ENCODE measurements at regions not wholly inside any gene's neighbourhood (a gene's known extent, or its start where the extent isn't known, plus 50 kb on each side); places are given as distances from the start of the nearest gene placed in this dataset.
"Not testable (repeated sequence)": the region's sequence is repeated elsewhere in the genome, so short reads cannot be mapped to it uniquely, and the experiment has no call there.

DNA sequence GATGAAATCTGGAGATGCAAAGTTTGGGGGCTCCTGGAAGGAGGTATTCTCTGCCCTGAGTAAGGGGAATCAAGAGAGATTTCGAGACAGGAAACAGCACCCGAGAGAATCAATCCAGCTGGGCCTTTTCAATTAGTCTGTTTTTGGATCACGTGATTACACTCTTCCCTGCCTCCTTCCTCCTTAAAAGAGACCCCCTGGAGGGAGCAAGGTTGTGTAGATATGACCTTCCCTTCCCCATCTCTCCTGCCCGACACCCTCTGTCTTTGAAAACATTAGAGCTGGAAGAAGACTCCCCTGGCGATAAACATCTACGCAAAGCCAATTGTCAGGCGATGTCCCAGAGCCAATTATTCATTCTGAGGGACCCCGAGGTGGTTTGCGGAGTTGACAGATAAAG, 407.9 kb downstream of the MIAT start:
- H3K79me2 ChIP-seq (ENCODE audit: control insufficient read depth, insufficient read depth, low read length, unreplicated experiment) = no peaks in the 10 kb centered on the region
- no peak overlapping the region for H3K27ac ChIP-seq (ENCODE audit: low read depth, low read length)
- peaks cover 33% of the 10 kb centered on the region for H3K27me3 ChIP-seq (ENCODE audit: insufficient read depth, low read length)

DNA sequence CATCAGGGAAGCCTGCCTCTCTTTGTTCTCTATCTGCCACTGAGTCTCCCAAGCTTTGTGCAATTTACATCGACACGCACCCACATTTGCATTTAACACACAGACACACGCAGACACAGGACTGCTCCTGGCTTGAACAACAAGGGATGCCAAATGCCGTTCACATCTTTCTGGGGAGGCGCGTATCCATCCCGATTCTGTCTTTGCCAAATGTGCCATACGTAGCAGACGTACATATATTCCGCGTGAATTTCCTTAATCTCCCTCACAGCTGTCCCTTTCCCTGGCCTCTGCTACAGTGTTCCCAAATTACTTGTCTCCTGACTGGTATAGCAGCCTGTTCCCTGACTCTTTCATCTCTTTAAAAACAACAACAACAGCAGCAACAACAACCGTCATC, 409.5 kb downstream of the MIAT start:
- Histone ChIP-seq H3K4me3 (ENCODE audit: low read depth, low read length) (no peak overlapping the region), H3K79me2 (ENCODE audit: control insufficient read depth, insufficient read depth, low read length, unreplicated experiment) (no peaks in the 10 kb centered on the region), H3K36me3 (ENCODE audit: insufficient read depth, low read length) (no peaks in the 10 kb centered on the region), H3K27ac (ENCODE audit: low read depth, low read length) (no peak overlapping the region), H2AFZ (ENCODE audit: low read length, unreplicated experiment) (no peak overlapping the region), H3K4me1 (ENCODE audit: control insufficient read depth, insufficient read depth, low read length, unreplicated experiment) (no peaks in the 10 kb centered on the region), H3K27me3 (ENCODE audit: insufficient read depth, low read length) (peaks cover 34% of the 10 kb centered on the region)

More for the DNA sequence above, 407.9 kb downstream of the MIAT start:
- H3K4me3 ChIP-seq (ENCODE audit: low read depth, low read length) = no peak overlapping the region
- no peaks in the 10 kb centered on the region for H3K4me1 ChIP-seq (ENCODE audit: control insufficient read depth, insufficient read depth, low read length, unreplicated experiment)
- H3K36me3 ChIP-seq (ENCODE audit: insufficient read depth, low read length) = no peaks in the 10 kb centered on the region
- no peak overlapping the region for H2AFZ ChIP-seq (ENCODE audit: low read length, unreplicated experiment)

DNA sequence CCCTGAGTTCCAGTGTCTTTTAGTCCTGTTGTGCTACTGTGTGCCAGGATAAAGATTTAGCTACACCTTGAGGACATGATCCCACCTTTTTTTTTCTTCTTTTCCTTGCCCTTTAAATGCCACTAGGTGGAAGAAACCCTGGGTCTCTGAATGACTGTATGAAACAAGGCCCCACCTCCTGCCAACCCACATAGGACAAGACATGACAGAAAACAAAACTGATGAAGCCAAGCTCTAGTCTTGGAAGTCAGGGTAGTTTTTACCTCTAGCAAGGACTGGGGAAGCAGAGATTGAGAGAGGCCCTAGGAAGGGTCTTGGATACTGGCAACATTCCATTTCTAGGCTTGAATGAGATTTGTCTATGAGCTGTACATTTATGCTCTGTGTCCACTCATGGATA, 410.7 kb downstream of the MIAT start:
- Histone ChIP-seq H3K4me3 (ENCODE audit: low read depth, low read length) (no peak overlapping the region), H3K27me3 (ENCODE audit: insufficient read depth, low read length) (peaks cover 46% of the 10 kb centered on the region), H2AFZ (ENCODE audit: low read length, unreplicated experiment) (no peak overlapping the region), H3K36me3 (ENCODE audit: insufficient read depth, low read length) (no peaks in the 10 kb centered on the region), H3K27ac (ENCODE audit: low read depth, low read length) (no peak overlapping the region), H3K4me1 (ENCODE audit: control insufficient read depth, insufficient read depth, low read length, unreplicated experiment) (no peaks in the 10 kb centered on the region), H3K79me2 (ENCODE audit: control insufficient read depth, insufficient read depth, low read length, unreplicated experiment) (no peaks in the 10 kb centered on the region)

DNA sequence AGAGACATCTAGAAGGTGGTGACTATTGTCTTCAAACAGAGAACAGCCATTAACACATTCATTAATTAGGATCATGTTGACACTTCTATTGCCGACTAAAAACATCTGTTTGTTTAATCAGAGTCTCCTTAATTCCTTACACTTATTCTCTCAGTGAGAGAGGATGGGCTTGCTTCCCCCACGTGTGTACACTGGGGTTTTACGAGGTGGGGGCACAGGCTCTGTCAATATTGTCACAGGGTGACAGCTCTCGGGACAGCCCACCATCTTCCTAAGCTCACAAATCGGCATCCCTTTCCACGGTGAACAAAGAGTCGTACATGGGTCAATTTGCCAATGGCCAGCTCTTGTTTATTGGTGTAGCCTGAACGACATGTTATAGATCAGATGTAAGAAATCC, 413.2 kb downstream of the MIAT start:
- H3K4me3 ChIP-seq (ENCODE audit: low read depth, low read length) = no peak overlapping the region
- H3K4me1 ChIP-seq (ENCODE audit: control insufficient read depth, insufficient read depth, low read length, unreplicated experiment) = no peaks in the 10 kb centered on the region
- no peak overlapping the region for H3K27ac ChIP-seq (ENCODE audit: low read depth, low read length)
- no peak overlapping the region for H2AFZ ChIP-seq (ENCODE audit: low read length, unreplicated experiment)
- H3K27me3 ChIP-seq (ENCODE audit: insufficient read depth, low read length) = peaks cover 53% of the 10 kb centered on the region
- no peaks in the 10 kb centered on the region for H3K36me3 ChIP-seq (ENCODE audit: insufficient read depth, low read length)
- H3K79me2 ChIP-seq (ENCODE audit: control insufficient read depth, insufficient read depth, low read length, unreplicated experiment) = no peaks in the 10 kb centered on the region

DNA sequence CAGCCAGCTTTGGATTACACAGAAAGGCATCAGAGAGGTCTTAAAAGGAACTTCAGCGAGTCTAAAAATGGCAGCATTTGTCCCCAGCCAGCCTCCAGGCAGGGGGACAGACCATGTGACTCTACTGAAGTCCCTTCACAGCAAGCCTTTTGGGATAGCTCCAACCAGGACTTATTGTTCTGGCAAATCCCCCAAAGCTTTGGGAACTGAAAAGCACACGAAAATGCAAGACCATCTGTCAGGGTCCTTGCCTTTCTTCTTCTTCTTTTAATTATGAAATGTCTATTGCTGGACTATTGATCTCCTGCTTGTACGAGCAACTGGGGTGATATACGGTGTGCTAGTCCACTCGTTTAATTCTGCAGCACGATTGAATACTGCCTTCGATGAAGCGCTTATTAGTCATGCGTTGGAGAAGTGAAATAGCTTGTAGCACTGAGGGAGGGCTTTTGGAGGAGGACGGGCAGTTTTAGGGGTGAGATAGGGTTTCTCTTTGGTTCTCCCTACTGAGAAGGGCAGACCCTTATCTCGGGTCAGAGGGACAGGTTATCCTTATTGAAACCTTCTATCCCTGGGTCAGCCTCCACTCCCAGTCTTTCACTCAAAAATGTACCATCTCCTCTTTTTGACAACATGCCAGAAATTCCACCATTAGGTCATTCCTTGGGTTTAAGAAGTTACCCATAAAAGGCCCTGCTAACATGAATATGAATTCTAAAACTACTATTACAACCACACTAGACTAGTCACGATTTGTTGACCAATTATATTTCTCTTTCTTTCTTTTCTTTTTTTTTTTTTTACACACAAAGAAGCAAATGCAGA, 416.4 kb downstream of the MIAT start:
- H3K36me3 ChIP-seq (ENCODE audit: insufficient read depth, low read length) = no peaks in the 10 kb centered on the region
- peaks cover 63% of the 10 kb centered on the region for H3K27me3 ChIP-seq (ENCODE audit: insufficient read depth, low read length)
- no peak overlapping the region for H2AFZ ChIP-seq (ENCODE audit: low read length, unreplicated experiment)
- no peak overlapping the region for H3K4me3 ChIP-seq (ENCODE audit: low read depth, low read length)
- H3K79me2 ChIP-seq (ENCODE audit: control insufficient read depth, insufficient read depth, low read length, unreplicated experiment) = no peaks in the 10 kb centered on the region
- H3K27ac ChIP-seq (ENCODE audit: low read depth, low read length) = no peak overlapping the region
- no peaks in the 10 kb centered on the region for H3K4me1 ChIP-seq (ENCODE audit: control insufficient read depth, insufficient read depth, low read length, unreplicated experiment)

DNA sequence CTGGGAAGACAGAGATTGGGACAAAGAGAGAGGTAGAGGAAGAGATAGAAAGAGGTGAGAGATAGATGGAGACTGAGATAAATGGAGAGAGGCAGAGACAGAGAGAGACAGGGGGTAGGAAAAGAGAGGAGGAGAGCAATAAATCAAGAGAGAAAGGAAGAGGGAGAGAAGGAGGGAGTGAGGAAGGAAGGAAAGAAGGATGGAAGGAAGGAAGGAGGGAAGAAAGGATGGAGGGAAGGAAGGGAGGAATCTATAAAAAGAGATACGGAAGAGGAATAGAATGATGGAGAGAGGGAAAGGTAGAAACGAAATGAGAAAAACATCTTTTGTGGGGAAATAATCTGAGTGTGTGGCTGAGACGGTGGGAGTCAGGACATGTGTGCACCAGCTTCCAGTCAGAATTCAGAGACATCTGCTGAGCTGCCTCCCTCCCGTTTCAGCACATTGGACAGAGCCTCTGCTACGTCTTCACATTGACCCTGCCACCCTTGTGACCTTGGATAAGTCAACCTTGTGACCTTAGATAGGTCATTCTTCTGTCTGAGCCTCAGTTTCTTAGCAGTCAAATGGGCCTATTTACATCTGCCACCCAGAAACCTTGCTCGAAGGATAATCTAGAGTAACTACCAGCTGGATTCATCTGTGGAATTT, 417.8 kb downstream of the MIAT start:
- no peaks in the 10 kb centered on the region for H3K79me2 ChIP-seq (ENCODE audit: control insufficient read depth, insufficient read depth, low read length, unreplicated experiment)

DNA sequence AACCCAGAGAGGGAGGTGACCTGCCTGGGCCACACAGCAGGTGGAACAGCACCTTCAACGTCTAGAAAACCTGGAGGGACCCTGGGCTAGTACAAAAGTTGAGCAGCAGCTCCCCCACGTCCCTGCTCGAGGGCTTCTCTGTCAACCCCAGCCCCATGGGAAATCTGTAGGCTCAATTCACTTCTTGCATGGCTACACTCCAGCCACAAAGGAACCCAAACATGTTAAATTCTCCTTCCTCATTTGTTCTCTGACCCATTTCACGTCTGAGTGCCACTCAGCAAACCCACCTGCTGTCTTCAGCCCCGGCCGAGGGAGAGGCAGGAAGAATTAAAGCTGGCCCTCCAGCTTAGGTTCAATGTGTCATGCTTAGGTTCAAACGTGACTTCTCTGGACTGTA, 418.5 kb downstream of the MIAT start:
- Histone ChIP-seq H2AFZ (ENCODE audit: low read length, unreplicated experiment) (no peak overlapping the region), H3K27me3 (ENCODE audit: insufficient read depth, low read length) (peaks cover 69% of the 10 kb centered on the region)

More for the DNA sequence above, 417.8 kb downstream of the MIAT start:
- Histone ChIP-seq H3K36me3 (ENCODE audit: insufficient read depth, low read length) (no peaks in the 10 kb centered on the region), H3K27ac (ENCODE audit: low read depth, low read length) (no peak overlapping the region), H3K4me3 (ENCODE audit: low read depth, low read length) (no peak overlapping the region), H2AFZ (ENCODE audit: low read length, unreplicated experiment) (no peak overlapping the region), H3K4me1 (ENCODE audit: control insufficient read depth, insufficient read depth, low read length, unreplicated experiment) (no peaks in the 10 kb centered on the region), H3K27me3 (ENCODE audit: insufficient read depth, low read length) (peaks cover 66% of the 10 kb centered on the region)

DNA sequence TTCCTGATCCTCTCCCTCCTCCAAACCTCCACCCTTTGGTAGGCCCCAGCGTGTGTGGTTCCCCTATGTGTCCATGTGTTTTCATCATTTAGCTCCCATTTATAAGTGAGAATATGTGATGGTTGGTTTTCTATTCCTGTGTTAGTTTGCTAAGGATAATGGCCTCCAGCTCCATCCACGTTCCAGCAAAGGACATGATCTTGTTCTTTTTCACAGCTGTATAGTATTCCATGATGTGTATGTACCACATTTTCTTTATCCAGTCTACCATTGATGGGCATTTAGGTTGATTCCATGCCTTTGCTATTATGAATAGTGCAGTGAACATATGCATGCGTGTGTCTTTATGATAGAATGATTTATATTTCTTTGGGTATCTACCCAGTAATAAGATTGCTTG, 420.7 kb downstream of the MIAT start:
- H3K27me3 ChIP-seq (ENCODE audit: insufficient read depth, low read length) = peaks cover 66% of the 10 kb centered on the region
- H3K36me3 ChIP-seq (ENCODE audit: insufficient read depth, low read length); H3K79me2 ChIP-seq (ENCODE audit: control insufficient read depth, insufficient read depth, low read length, unreplicated experiment); H3K4me3 ChIP-seq (ENCODE audit: low read depth, low read length); H2AFZ ChIP-seq (ENCODE audit: low read length, unreplicated experiment); H3K27ac ChIP-seq (ENCODE audit: low read depth, low read length); H3K4me1 ChIP-seq (ENCODE audit: control insufficient read depth, insufficient read depth, low read length, unreplicated experiment): not testable (repeated sequence)

More for the DNA sequence above, 418.5 kb downstream of the MIAT start:
- H3K27ac ChIP-seq (ENCODE audit: low read depth, low read length) = no peak overlapping the region
- no peaks in the 10 kb centered on the region for H3K36me3 ChIP-seq (ENCODE audit: insufficient read depth, low read length)
- H3K4me3 ChIP-seq (ENCODE audit: low read depth, low read length) = no peak overlapping the region
- no peaks in the 10 kb centered on the region for H3K4me1 ChIP-seq (ENCODE audit: control insufficient read depth, insufficient read depth, low read length, unreplicated experiment)
- no peaks in the 10 kb centered on the region for H3K79me2 ChIP-seq (ENCODE audit: control insufficient read depth, insufficient read depth, low read length, unreplicated experiment)

DNA sequence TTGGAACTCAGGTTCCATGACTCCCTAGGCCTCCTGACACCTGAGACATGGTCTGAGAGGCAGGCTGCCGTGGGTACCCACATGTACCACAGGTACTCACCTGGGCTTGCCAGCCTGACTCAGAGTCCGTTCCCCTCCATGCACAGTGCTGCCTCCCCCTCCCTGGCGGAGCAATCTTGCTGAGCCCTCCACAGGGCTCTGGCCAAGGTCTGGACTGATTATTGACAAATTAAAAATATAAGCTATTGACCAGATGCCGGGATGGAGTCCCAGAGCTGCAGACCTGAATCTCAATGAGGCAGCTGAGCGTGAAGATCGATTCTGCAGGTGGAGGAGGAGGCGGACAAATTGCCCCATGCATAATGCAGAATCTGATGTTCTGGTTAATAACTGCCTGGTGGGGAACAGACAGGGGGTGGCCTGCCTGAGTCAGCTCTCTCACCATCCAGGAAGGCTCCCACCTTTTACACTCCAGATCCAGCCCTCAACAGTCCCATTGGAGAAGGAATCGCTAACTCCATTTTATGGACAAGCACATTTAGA, 422.7 kb downstream of the MIAT start:
- peaks cover 54% of the 10 kb centered on the region for H3K27me3 ChIP-seq (ENCODE audit: insufficient read depth, low read length)
- no peak overlapping the region for H3K4me3 ChIP-seq (ENCODE audit: low read depth, low read length)
- H2AFZ ChIP-seq (ENCODE audit: low read length, unreplicated experiment) = no peak overlapping the region
- H3K36me3 ChIP-seq (ENCODE audit: insufficient read depth, low read length) = no peaks in the 10 kb centered on the region
- no peaks in the 10 kb centered on the region for H3K79me2 ChIP-seq (ENCODE audit: control insufficient read depth, insufficient read depth, low read length, unreplicated experiment)
- no peaks in the 10 kb centered on the region for H3K4me1 ChIP-seq (ENCODE audit: control insufficient read depth, insufficient read depth, low read length, unreplicated experiment)
- no peak overlapping the region for H3K27ac ChIP-seq (ENCODE audit: low read depth, low read length)

DNA sequence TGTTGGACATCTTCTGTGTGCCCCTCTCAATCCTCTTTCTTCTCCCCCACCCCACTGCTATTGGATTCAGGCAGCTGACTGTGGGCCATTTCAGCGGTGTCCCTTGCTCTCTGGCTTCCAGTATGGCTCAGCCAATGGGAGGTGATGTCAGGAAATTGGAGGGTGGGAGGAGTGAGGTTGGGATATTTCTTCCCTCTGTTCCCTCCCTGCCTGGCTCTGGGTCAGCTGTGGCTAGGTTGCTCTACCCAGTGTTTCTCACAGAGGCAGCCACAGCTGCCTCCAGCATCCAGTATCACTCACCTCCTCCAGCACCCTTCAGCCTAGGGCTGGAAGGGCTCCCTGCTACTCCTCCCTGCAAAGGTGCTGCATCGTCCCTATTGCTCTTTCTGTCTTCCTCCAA, 423.5 kb downstream of the MIAT start:
- no peak overlapping the region for H2AFZ ChIP-seq (ENCODE audit: low read length, unreplicated experiment)
- H3K36me3 ChIP-seq (ENCODE audit: insufficient read depth, low read length) = no peaks in the 10 kb centered on the region
- H3K27ac ChIP-seq (ENCODE audit: low read depth, low read length) = no peak overlapping the region
- H3K79me2 ChIP-seq (ENCODE audit: control insufficient read depth, insufficient read depth, low read length, unreplicated experiment) = no peaks in the 10 kb centered on the region
- peaks cover 58% of the 10 kb centered on the region for H3K27me3 ChIP-seq (ENCODE audit: insufficient read depth, low read length)
- no peaks in the 10 kb centered on the region for H3K4me1 ChIP-seq (ENCODE audit: control insufficient read depth, insufficient read depth, low read length, unreplicated experiment)
- H3K4me3 ChIP-seq (ENCODE audit: low read depth, low read length) = no peak overlapping the region

DNA sequence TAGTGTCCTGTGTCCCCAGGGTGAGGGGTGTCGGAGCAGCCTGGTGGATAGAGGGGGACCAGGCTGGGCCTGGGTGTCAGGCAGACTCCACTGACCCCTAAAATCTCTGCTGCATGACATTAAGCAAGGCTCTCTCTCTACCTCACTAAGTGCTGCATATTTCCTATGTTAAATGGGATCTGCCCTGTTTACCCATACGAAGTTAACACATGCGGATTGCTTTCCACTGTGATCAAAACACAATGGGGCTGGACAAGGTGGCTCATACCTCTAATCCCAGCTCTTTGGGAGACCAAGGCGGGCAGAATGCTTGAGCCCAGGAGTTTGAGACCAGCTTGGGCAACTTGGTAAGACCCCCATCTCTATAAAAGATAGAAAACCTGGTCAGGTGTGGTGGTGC, 426.2 kb downstream of the MIAT start:
- H2AFZ ChIP-seq (ENCODE audit: low read length, unreplicated experiment) = no peak overlapping the region
- no peak overlapping the region for H3K4me3 ChIP-seq (ENCODE audit: low read depth, low read length)
- H3K4me1 ChIP-seq (ENCODE audit: control insufficient read depth, insufficient read depth, low read length, unreplicated experiment) = no peaks in the 10 kb centered on the region
- peaks cover 62% of the 10 kb centered on the region for H3K27me3 ChIP-seq (ENCODE audit: insufficient read depth, low read length)
- H3K79me2 ChIP-seq (ENCODE audit: control insufficient read depth, insufficient read depth, low read length, unreplicated experiment) = no peaks in the 10 kb centered on the region
- no peak overlapping the region for H3K27ac ChIP-seq (ENCODE audit: low read depth, low read length)
- no peaks in the 10 kb centered on the region for H3K36me3 ChIP-seq (ENCODE audit: insufficient read depth, low read length)
